ENCODE measurements at regions not wholly inside any gene's neighbourhood (a gene's known extent, or its start where the extent isn't known, plus 50 kb on each side); places are given as distances from the start of the nearest gene placed in this dataset.
"Not testable (repeated sequence)": the region's sequence is repeated elsewhere in the genome, so short reads cannot be mapped to it uniquely, and the experiment has no call there.

DNA sequence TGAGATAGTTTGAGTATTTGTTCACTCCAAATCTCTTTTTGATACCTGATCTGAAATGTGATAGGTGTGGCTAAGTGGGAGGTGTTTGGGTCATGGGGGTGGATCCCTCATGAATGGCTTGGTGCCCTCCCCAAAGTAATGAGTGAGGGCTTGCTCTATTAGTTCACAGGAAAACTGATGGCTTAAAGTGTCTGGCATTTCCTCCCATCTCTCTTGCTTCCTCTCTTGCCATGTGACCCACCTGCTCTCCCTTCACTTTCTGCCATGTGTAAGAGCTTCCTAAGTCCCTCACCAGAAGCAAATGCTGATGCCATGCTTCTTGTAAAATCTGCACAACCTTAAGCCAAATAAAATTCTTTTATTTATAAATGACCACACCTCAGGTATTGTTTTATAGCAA is 61.1 kb downstream of the MAD2L1 start:
- DNase-seq = no peak

DNA sequence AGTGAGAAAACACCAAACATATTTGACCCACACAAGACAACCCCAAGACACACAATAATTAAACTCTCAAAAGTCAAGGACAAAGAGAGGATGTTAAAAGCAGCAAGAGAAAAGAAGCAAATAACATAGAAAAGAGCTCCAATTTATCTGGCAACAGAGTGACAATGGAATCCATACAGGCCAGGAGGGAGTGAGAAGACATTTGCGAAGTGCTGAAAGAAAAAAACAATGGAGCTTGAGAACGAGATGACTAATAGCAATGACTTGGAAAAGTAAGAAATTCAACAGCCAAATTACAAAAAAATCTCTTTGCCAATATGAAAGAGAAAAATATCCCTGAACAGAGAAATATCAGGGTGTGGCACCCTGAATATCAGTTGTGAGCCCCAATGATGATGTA is 61.6 kb downstream of the MAD2L1 start:
- DNase-seq = no peak

DNA sequence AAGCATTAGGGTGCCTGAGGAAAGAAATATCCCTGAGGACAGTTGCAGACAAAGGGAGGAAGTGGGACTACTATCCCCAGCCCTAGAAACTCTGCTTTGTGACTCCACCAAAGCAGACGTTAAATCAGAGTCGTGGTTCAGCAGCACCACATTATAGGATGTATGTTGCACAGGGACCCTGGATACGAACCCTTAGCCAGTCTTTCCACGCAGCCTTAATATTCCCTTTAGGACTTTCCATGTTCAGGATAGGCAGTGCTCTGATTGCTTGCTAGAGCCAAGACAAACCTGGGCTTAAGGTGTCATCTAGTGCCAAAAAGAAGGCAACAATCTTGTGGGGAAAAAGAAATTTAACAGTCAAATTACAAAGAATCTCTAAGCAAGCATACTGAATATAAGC is 62.6 kb downstream of the MAD2L1 start:
- DNase-seq = no peak

DNA sequence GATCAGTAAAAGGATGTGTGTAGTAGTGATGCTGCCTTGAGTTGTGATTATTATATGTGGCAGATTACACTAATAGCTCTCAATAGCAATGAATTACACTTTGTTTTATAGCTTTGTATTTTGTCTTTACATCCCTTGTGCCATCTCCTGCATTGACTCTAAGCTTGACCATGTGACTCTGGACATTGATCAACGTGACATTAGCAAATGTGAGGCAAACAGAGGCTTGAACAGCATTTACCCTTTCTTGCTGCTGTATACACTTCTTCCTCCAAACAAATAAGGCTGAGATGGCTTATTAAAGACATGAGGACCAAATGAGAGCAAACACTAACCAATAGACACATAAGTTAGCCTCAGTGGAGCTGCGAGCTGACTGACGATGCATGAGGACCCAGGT is 63.5 kb downstream of the MAD2L1 start:
- no peak for DNase-seq

DNA sequence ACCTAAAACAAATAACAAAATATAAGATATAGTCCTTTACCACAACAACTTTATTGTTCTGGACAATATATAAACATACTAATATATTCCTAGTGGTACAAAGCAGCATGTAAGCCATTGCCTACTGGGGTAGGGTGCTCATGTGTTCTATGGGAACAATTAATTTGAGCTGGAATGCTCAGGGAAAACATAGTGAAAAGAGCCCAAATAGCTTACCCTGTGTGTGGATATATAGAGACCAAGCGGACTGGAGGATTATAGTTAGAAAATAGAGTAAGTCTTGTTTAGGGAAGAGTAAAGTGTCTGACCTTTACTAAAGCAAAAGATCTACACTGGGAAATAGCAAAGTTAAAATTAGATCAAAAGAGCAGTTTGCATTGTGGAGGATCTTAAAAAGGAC is 64.8 kb downstream of the MAD2L1 start:
- DNase-seq = no peak

DNA sequence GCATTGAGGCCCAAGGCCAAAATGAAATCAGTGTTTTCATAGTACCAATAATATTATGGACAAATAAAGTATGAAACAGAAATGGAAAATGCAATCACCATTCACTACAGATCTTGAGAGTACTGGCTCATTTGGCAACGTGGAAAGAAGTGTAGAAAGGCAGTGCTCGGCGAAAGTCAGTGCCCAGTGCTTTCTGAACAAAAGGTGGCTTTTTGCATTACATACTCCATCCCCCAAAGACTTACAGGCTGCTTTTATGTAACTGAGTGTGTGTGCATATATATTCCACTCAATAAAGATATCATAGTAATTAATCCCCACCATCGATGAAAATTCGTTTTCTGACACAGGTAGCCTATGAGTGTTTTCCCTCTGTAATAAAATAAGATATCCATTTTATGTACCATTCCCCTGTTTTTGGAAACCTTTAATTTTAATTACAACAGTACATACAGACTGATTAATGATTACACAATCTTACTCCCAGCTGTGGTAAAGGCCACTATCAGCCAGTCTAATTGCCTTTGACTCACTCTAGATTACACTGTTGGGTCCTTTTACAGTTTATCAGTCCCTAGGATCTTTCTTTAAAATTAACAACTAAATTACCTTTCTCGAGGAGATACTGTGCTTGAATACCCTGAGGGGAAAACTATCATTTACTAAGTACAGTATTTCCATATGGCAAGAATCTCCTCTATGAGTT is 65.9 kb downstream of the MAD2L1 start:
- no peak for DNase-seq

DNA sequence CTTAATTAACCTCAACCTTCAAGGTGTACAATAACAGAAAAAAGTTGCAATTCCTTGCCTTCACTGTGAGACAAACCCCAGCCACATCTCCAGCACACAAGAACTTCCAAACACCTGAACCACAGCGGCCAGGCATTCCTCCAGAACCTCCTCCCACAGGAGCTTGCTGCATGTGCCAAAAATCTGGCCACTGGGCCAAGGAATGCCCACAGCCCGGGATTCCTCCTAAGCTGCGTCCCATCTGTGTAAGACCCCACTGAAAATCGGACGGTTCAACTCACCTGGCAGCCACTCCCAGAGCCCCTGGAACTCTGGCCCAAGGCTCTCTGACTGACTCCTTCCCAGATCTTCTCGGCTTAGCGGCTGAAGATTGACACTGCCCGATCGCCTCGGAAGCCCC is 70.6 kb downstream of the MAD2L1 start:
- not testable (repeated sequence) for DNase-seq

DNA sequence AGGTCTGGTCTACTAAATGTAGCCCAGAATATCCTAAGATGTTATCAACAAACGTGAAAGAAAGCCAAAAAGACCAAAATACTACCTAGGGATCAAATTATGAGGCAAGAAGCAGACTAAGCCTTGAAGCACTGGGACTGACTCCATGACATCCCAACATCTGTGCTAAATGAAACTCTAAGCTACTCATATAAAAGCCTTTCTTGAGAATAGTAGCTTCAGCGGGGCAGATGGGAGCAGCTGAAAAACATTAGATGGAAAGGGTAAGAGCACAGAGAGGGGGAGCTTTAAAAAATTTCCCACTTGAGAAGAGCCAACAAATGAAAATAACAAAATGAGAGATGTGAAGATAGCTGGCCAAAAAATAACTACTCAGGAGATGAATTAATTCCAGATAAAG is 81.7 kb downstream of the MAD2L1 start:
- DNase-seq = no peak

DNA sequence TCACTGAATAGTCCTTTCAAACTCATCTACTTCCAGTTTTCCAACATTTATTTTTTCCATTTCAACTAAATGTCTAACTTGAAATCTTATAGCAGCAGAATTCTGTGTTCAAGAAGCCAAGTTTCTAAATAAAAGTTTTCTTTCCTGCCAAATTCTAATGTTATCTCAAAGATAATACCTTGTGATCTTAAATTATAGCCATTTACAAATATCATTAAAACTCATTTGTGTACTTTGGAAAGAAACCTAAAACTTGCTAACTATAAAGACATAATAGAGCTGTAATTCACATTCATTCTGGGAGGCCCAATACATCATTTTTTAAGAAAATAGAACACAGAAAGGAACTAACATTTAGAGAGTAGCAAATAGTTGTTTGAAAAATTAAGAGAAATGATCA is 83.9 kb downstream of the MAD2L1 start:
- DNase-seq = no peak

DNA sequence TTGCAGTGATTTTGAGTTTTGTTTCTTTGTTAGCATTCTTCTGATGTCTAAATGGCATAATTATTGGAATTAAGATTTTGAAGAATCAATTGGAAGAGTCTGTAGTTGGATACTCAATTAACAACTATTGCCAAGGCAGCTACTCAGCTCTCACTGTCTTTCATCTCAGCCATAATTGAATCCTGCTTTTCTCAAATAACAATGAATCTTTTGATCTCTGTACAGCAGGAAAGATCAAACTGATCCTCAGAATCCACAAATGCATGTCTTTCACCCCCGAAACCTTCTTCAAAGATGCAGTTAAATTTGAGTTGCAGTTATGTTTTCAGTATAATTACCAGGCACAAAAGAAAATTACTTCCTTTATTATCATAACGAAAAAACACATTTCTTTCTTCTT is 86.2 kb downstream of the MAD2L1 start:
- DNase-seq = no peak

DNA sequence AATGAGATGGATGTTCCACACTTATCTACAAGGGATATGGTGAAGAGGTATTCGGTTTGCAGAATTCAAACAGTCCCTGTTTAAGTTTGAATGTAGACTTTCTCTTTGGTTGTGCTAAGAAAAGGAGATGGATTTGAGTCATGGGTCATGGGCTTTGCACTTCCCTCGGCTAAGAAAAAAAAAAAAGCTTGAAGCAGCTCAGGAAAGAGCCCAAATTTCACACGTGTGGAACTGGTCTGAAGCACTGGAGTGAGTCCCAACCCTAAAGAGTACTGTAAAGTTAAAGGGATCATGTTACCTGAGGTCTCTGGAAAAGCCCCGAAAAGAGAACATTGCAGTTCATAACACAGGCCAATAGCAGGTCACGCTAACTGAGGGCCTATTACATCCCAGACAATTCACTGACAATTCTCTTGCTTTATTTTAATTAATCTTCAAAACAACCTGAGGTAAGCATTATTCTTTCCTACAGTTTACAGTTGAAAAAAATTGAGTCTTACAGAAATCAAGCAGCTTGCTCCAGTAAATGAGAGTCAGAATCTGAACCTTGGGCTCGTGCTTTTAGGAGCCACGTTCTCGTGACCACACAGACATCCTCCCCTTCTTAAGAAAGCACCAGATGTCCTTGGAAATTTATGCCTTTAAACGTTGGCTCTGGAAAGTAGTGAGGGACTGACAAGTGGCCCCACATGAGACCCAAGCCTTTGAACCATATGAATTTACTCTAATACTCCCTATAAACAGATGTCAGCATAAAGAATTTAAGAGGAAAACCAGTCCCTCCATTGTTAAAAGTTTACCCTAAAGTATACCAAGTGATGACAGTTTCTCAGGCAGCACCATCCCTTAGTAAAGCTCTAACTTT is 89.3 kb downstream of the MAD2L1 start:
- no peak for DNase-seq

DNA sequence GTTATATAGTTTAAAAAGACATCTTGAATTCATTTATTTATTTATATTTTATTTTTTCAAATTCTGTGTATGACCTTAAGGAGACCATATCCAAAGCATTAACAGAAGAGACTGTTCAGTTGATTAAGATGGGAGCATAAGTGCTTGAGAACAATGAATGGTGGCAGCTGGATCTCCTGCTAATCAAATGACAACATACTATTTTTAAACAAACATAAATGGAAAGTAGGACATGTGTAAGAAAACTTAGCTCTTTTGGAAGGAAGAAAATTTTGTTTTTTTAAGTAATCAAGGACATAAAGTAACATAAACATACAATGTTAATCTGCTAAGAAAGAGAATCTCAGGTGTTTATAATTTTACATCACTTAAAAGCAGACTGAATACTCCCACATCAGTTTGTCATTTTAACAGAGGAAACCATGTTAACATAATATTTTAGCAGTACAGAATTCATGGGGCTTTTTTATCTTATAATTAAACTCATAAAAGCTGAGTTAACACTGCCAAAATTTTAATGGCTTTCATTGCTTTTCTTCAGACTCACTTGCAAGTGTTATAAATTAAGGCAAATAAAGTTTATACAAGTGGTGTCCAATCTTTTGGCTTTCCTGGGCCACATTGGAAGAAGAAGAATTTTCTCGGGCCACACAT is 95.1 kb downstream of the MAD2L1 start:
- no peak for DNase-seq

DNA sequence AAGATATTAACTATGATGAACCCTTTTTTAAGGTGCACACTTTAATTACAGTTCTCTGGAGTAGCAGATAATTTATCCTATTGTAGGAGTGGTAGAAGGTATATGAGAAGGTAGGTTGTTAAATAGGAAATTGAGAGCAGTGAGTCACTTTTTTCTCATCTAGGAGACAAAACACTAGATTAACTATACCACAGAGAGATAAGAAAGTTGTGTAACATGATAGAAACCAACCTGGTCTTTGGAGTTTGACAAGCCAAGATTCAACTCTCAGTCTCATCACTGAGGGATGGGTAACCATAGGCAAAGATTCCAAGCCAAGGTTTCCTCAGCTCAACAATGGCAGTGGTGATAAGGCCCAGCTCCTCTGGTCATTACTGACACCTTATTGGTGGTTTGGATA is 104.0 kb downstream of the MAD2L1 start:
- DNase-seq = no peak

DNA sequence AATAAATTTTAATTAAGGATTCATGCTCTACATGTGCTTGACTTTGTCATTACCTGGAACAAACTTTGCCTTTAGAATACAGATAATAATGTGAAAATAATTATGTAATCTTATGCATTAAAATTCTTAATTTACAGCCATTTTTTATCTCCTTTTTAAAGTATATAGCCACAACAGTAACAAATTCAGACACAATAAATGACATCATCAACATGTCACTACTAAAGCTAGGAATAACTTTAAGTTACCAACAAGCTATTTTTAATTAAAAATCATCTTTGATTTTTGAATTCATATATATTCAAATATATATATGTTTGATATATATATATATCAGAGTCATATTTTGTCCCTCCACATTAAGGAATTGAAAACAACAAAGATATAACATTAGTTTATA is 107.7 kb downstream of the MAD2L1 start:
- DNase-seq = no peak

DNA sequence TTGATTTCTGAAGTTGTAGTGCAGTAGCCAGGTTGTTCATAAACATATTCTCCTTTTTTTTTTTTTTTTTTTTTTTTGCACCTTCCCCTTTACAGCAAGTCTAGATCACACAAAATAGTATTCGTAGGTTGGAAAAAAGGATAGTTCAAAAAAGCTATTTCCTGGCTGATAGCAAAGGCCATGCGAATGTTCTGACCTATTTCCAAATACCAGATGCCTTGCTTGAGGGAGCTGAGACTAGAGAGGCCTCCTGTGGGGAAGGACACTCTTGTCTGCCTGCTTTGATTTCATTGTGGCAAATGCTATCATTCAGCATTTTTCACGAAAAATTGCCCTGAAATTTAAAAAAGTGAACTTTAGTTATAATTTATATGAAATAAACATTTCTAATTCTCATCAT is 111.4 kb downstream of the MAD2L1 start:
- DNase-seq = no peak

DNA sequence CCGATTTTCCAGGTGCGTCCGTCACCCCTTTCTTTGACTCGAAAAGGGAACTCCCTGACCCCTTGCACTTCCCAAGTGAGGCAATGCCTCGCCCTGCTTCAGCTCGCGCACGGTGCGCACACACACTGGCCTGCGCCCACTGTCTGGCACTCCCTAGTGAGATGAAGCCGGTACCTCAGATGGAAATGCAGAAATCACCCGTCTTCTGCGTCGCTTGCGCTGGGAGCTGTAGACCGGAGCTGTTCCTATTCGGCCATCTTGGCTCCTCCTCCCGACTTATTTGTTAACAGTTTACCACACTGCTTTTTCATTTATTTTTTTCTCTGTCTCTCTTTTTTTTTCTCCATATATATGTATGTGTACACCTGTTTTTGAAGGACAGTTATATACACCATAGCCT is 112.2 kb downstream of the MAD2L1 start:
- DNase-seq = not testable (repeated sequence)

DNA sequence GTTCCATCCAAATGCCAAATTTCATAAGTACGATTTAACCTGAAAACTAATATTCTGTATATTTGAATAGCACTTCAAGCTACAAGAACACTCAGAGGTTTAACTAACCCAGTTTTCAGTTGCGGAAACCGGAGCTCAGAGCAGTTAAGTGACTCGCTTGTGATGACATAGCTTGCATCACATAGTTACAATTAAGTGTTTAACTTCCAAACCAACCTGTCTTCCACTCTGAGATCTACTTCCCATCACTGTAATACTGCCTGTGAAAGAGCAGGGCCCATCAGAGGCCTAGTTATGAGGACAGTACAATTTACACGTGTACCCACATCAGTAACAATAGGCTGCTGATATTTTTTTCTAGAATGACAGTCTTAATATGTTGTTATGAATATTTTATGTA is 120.3 kb downstream of the MAD2L1 start:
- DNase-seq = no peak

DNA sequence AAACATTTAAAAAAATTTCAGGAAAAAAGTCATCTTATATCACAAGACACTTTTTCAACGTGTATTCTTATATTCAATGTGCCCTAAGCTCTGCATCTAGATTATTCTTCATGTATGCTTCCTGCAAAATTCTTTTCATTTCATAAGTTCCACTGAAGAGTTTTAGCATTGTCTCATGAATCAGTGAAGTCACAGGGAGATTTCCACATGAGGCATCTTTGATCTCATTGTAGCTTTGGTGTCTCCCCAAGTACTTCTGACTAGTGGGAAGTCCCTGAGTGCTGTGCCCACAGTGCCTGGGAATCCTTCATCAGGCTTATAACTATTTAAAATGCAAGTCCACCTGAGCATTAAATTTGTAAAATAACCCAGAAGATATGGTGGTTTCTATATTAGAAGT is 123.8 kb downstream of the MAD2L1 start:
- DNase-seq = no peak

DNA sequence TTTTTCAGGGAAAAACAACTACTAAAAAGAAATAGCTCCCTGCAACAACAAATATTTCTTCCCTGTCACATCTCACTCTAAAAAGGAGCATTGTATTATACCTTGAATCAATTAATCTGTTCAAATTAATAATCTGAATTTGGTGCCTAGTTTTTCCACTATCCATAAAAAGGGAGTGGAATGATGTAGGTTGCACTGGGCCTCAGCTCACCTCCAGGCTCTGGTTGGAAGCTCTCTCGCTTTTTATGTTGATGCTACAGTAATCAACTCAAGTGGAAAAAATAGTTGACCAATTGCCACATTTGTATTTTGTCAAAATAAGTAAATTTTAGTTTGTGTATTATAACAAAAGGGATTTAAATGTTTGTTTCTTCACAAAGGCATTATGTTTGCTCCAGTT is 126.1 kb downstream of the MAD2L1 start:
- no peak for DNase-seq

DNA sequence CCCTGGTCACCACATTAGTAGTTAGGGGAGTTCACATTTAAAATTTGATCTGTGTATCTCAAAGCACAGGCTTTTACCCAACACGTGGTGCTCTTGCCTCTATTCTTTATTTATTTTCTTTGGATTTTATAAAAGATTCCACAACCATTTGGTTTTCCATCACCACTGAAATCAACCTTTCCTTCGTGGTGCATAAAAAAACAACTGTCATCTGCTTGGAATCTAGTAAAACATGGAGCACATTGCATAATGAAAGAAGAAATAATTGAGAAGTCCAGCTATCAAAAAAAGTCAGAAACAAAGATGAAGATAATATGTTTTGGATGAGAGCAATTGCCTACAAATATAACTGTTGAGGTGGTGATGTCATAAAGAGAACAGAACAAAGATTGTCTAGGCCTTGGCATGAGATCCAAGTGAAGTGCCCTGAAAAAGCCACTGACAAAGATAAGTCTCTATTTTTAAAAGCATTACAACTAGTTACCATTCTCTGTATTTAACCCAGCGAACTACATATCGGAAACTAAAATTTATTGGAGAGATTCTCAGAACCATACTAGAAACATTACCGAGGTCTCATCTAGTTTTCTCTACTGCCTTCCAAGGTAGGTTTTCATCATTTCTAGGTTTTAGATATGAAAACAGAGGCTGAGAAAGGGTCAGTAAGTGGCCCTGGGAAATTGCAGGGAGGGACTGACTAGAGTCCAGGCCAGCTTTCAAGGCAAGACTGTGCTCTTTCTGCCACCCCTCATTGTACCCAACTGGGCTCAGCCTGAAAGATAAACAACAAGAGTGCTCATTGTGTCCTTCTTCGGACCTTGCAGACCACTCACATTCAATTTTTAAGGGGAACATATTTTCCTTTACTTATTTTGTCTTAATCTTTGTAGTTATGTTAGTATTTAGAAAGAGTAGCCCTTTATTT is 127.3 kb downstream of the MAD2L1 start:
- DNase-seq = peak; percentile 50

DNA sequence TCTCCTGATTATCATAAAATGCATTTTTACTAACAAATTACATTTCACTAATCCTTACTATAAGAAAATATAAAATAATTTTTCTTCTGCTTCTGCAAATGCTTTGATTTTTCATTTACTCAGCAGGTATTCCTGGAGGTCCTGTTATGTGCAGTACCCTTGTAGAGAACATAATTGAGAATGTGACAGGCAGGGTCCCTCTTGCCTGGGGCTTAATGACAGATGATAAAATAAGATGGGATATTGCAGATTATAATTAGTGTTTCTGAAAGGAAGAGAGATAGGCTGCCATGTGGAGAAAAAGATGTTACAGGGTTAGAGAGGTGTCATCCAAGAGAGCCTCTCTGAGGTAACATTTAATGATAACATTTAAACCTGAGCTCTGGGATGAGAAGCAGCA is 128.9 kb downstream of the MAD2L1 start:
- no peak for DNase-seq

DNA sequence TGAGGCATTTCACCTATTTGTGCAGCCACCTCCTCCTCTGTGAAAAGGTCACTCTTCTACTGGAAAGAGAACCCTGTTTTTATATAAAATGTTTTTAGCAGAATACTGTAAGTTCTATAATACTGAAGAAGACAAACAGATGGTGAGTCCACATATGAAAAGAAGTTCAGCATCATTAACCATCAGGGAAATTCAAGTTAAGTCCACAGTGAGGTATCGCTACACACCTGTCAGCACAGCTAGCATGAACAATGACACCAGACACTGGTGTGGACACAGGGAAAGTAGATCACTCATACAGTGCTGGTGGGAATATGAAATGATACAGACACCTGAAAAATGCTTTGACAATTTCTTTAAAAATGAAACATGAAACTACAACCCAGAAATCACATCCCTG is 133.0 kb downstream of the MAD2L1 start:
- DNase-seq = no peak

DNA sequence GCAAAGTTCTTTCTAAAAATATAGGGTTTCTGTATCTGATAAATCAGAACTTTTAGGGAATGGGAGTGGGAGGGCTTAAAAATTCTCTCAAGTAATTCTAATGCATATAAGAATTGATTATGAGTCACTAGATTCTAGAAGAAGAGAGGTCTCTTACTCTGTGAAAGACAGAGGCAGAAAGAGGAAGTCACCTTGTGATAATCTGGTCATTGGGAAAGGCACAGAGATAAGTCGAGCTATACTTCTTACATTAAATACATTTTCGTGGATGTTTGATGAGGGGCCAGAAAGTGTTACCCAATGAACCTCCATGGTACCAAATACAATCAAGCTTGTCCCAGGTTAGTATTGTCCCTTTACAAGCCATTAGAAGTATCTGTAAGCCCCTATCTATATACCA is 134.4 kb downstream of the MAD2L1 start:
- DNase-seq = no peak

Data from fibroblast of skin of scalp (primary cell).